ENCODE measurements at regions not wholly inside any gene's neighbourhood (a gene's known extent, or its start where the extent isn't known, plus 50 kb on each side); places are given as distances from the start of the nearest gene placed in this dataset.
"Not testable (repeated sequence)": the region's sequence is repeated elsewhere in the genome, so short reads cannot be mapped to it uniquely, and the experiment has no call there.

DNA sequence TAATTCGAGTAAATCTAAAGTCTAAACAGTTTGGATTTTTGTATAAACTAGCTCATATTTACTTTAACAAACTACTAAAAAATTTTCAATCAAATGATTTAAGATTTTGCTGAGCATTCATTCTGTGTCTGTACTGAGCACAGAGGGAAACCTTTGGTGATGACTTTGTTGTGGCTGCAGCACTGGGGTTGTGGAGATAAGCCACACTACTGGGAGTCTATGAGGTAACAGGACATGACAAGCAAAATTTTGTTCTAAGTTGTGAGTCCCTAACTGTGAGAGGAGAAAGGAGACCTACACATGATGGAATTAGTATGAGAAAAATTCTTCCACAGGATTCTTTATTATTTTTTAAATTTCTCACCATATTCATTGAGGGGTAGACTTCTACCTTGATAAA lies 933.7 kb upstream of the LRATD1 start:
- H3K36me3 ChIP-seq, result no peaks in the 10 kb centered on the region
- intact Hi-C loops (cut with DNase I; ENCODE audit: low total_unique reads) (no loop called here), in situ Hi-C loops (cut with MboI; ENCODE audit: low sequenced_read_pairs in 4 of 4) (no loop called here)
- DNase-seq (no peak), ATAC-seq (no peak)
- no peaks in the 10 kb centered on the region for H3K9me3 ChIP-seq
- H3K27ac ChIP-seq, result no peak overlapping the region
- no peak overlapping the region for H3K4me3 ChIP-seq
- no peaks in the 10 kb centered on the region for H3K27me3 ChIP-seq
- H3K4me1 ChIP-seq, result no peaks in the 10 kb centered on the region
- TF ChIP-seq POLR2A (IDR thresholded peaks at IDR 0.05), result no peak
- TF ChIP-seq, protein P1, sequence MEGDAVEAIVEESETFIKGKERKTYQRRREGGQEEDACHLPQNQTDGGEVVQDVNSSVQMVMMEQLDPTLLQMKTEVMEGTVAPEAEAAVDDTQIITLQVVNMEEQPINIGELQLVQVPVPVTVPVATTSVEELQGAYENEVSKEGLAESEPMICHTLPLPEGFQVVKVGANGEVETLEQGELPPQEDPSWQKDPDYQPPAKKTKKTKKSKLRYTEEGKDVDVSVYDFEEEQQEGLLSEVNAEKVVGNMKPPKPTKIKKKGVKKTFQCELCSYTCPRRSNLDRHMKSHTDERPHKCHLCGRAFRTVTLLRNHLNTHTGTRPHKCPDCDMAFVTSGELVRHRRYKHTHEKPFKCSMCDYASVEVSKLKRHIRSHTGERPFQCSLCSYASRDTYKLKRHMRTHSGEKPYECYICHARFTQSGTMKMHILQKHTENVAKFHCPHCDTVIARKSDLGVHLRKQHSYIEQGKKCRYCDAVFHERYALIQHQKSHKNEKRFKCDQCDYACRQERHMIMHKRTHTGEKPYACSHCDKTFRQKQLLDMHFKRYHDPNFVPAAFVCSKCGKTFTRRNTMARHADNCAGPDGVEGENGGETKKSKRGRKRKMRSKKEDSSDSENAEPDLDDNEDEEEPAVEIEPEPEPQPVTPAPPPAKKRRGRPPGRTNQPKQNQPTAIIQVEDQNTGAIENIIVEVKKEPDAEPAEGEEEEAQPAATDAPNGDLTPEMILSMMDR (IDR thresholded peaks at IDR 0.05 in 4 of 5, conservative IDR thresholded peaks at IDR 0.05 in 1 of 5), result no peak

DNA sequence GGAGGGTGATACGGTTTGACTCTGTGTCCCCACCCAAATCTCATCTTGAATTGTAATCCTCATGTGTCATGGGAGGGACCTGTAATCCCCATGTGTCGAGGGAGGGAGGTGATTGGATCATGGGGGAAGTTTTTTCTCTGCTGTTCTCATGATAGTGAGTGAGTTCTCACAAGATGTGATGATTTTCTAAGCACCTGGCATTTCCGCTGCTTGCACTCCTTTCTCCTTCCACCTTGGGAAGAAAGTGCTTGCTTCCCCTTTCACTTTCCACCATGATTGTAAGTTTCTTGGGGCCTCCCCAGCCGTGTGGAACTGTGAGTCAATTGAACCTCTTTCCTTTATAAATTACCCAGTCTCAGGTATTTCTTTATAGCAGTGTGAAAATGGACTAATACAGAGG lies 932.6 kb upstream of the LRATD1 start:
- intact Hi-C loops (cut with DNase I; ENCODE audit: low total_unique reads); in situ Hi-C loops (cut with MboI; ENCODE audit: low sequenced_read_pairs in 4 of 4); ATAC-seq; DNase-seq; H3K27ac ChIP-seq; H3K27me3 ChIP-seq; H3K4me3 ChIP-seq; H3K4me1 ChIP-seq; H3K36me3 ChIP-seq; H3K9me3 ChIP-seq: not testable (repeated sequence)

DNA sequence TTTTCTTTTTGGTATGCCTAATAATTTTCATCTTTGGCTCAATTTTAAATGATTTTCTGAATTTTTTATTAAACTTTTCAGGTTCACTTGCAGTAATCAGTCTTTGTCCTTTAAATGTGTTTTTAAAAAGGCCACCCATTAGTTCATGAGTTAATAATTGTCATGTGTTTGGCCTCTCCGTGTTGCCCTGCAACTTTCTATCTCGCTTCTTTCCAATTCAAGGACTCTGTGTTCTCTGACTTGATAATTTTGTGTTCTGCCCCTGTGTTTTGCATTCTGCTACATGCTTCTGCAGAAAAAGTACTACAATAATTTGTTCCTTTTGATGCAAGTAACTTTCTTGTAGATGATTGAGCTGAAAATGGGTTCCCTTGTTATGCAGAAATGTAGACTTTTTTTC lies 921.4 kb upstream of the LRATD1 start:
- intact Hi-C loops (cut with DNase I; ENCODE audit: low total_unique reads) (no loop called here), in situ Hi-C loops (cut with MboI; ENCODE audit: low sequenced_read_pairs in 4 of 4) (no loop called here)
- Histone ChIP-seq H3K27ac (no peak overlapping the region), H3K36me3 (no peaks in the 10 kb centered on the region), H3K27me3 (no peaks in the 10 kb centered on the region), H3K4me3 (no peak overlapping the region), H3K4me1 (no peaks in the 10 kb centered on the region), H3K9me3 (no peaks in the 10 kb centered on the region)
- DNase-seq (no peak), ATAC-seq (no peak)
- TF ChIP-seq POLR2A (IDR thresholded peaks at IDR 0.05), result no peak
- TF ChIP-seq, protein P1 (IDR thresholded peaks at IDR 0.05 in 4 of 5, conservative IDR thresholded peaks at IDR 0.05 in 1 of 5), result no peak

DNA sequence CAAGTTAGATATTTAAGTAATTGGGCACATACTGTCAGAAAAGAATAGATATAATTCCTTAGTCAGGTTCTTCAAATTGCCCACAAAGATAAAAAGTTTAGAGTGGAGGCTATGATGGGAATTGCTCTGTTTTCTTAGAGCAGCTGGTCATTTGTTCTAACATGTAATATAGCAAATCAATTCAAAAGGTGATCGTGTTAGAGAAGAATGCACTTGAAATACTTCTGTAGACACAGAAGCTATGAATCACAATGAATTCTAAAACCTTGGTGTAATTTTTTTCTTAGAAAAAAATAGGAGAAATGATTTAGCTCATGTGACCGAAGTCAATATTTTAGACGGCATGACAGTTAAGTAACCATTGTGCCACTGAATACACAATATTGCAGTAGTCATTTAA lies 918.1 kb upstream of the LRATD1 start:
- H3K4me1 ChIP-seq, result no peaks in the 10 kb centered on the region
- no peak overlapping the region for H3K4me3 ChIP-seq
- no peaks in the 10 kb centered on the region for H3K36me3 ChIP-seq
- ATAC-seq (no peak), DNase-seq (no peak)
- H3K27ac ChIP-seq, result no peak overlapping the region
- in situ Hi-C loops (cut with MboI; ENCODE audit: low sequenced_read_pairs in 4 of 4), result no loop called here
- intact Hi-C loops (cut with DNase I; ENCODE audit: low total_unique reads), result no loop called here
- no peaks in the 10 kb centered on the region for H3K27me3 ChIP-seq
- no peaks in the 10 kb centered on the region for H3K9me3 ChIP-seq
- TF ChIP-seq, protein P1 (IDR thresholded peaks at IDR 0.05 in 4 of 5, conservative IDR thresholded peaks at IDR 0.05 in 1 of 5), result no peak
- no peak for TF ChIP-seq POLR2A (IDR thresholded peaks at IDR 0.05)

DNA sequence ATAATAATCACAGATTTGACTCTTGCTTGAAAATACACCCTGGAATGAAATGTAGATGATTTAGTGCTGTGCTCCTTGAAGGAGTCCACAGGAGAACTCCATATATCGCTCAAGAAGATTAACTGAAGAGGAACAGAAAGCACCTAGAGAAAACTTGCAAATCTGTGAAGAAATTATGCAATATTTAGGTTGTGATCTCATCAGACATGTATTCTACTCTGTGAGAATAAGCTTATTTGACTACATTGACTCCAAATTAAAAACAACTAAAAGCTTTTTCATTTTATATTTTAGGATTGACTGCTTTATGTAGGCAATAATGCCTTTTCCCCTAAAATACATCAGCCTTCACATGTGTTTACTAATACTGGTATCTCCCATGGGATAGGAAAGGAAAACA lies 906.6 kb upstream of the LRATD1 start:
- intact Hi-C loops (cut with DNase I; ENCODE audit: low total_unique reads) (no loop called here), in situ Hi-C loops (cut with MboI; ENCODE audit: low sequenced_read_pairs in 4 of 4) (no loop called here)
- Histone ChIP-seq H3K27ac (no peak overlapping the region), H3K27me3 (no peaks in the 10 kb centered on the region), H3K4me1 (no peaks in the 10 kb centered on the region), H3K9me3 (no peaks in the 10 kb centered on the region), H3K4me3 (no peak overlapping the region), H3K36me3 (no peaks in the 10 kb centered on the region)
- DNase-seq (no peak), ATAC-seq (no peak)
- TF ChIP-seq, protein P1 (IDR thresholded peaks at IDR 0.05 in 4 of 5, conservative IDR thresholded peaks at IDR 0.05 in 1 of 5), result no peak
- TF ChIP-seq POLR2A (IDR thresholded peaks at IDR 0.05), result no peak

All from gastrocnemius medialis (tissue), 4 donors.